Skin epidermis (tissue), 12 donors: ENCODE measurements at regions not wholly inside any gene's neighbourhood (a gene's known extent, or its start where the extent isn't known, plus 50 kb on each side); places are given as distances from the start of the nearest gene placed in this dataset.

Experiments used
- H3K27ac ChIP-seq, 21 experiments: fragments of 200-600 bp; sonication (generic) in 11 of 21; one replicate each; pipeline ENCODE4 v1.5.0; 2020; ENCODE audit warnings: mild to moderate bottlenecking in 3 of 21, inconsistent platforms in 2 of 21, moderate library complexity in 2 of 21
- H3K4me3 ChIP-seq, 7 experiments: fragments of 200-600 bp; sonication (generic) in 2 of 7; one replicate each; pipeline ENCODE4 v1.5.0; 2020; ENCODE audit warnings: inconsistent platforms in 2 of 7, mild to moderate bottlenecking in 2 of 7, moderate library complexity in 1 of 7

- Histone ChIP-seq H3K4me3 (no peak overlapping the region), H3K27ac (no peak overlapping the region)
These were observed 194.0 kb upstream of the PLPP4 start for GRCh38 chr10:120262857-120263547.

GRCh38 chr10:120266022-120266421 lies 191.0 kb upstream of the PLPP4 start:
- Histone ChIP-seq H3K27ac (no peak overlapping the region), H3K4me3 (no peak overlapping the region)

GRCh38 chr10:120270906-120271305 lies 186.1 kb upstream of the PLPP4 start:
- no peak overlapping the region for H3K27ac ChIP-seq

GRCh38 chr10:120271696-120272095 lies 185.3 kb upstream of the PLPP4 start:
- Histone ChIP-seq H3K4me3 (no peak overlapping the region), H3K27ac (no peak overlapping the region)

More at GRCh38 chr10:120270906-120271305, 186.1 kb upstream of the PLPP4 start:
- H3K4me3 ChIP-seq, result no peak overlapping the region

- no peak overlapping the region for H3K27ac ChIP-seq
- H3K4me3 ChIP-seq, result no peak overlapping the region
These were observed 184.7 kb upstream of the PLPP4 start for GRCh38 chr10:120272350-120272749.

GRCh38 chr10:120278069-120278468 lies 179.0 kb upstream of the PLPP4 start:
- Histone ChIP-seq H3K4me3 (no peak overlapping the region), H3K27ac (no peak overlapping the region)

GRCh38 chr10:120279196-120279595 lies 177.8 kb upstream of the PLPP4 start:
- Histone ChIP-seq H3K4me3 (no peak overlapping the region), H3K27ac (no peak overlapping the region)

- Histone ChIP-seq H3K4me3 (no peak overlapping the region), H3K27ac (no peak overlapping the region)
These were observed 174.6 kb upstream of the PLPP4 start for GRCh38 chr10:120282421-120282820.

- H3K27ac ChIP-seq, result no peak overlapping the region
- no peak overlapping the region for H3K4me3 ChIP-seq
These were observed 174.1 kb upstream of the PLPP4 start for GRCh38 chr10:120282846-120283492.

- Histone ChIP-seq H3K27ac (no peak overlapping the region), H3K4me3 (no peak overlapping the region)
These were observed 171.6 kb upstream of the PLPP4 start for GRCh38 chr10:120285408-120285807.

- no peak overlapping the region for H3K27ac ChIP-seq
These were observed 170.7 kb upstream of the PLPP4 start for GRCh38 chr10:120286280-120286679.

GRCh38 chr10:120300513-120300912 lies 156.5 kb upstream of the PLPP4 start:
- Histone ChIP-seq H3K4me3 (no peak overlapping the region), H3K27ac (no peak overlapping the region)

More at GRCh38 chr10:120286280-120286679, 170.7 kb upstream of the PLPP4 start:
- no peak overlapping the region for H3K4me3 ChIP-seq

GRCh38 chr10:120308589-120308988 lies 148.4 kb upstream of the PLPP4 start:
- Histone ChIP-seq H3K4me3 (no peak overlapping the region), H3K27ac (no peak overlapping the region)

GRCh38 chr10:120313715-120314114 lies 143.3 kb upstream of the PLPP4 start:
- no peak overlapping the region for H3K4me3 ChIP-seq

GRCh38 chr10:120314442-120314841 lies 142.6 kb upstream of the PLPP4 start:
- Histone ChIP-seq H3K27ac (no peak overlapping the region), H3K4me3 (no peak overlapping the region)

More at GRCh38 chr10:120313715-120314114, 143.3 kb upstream of the PLPP4 start:
- H3K27ac ChIP-seq, result no peak overlapping the region

- no peak overlapping the region for H3K27ac ChIP-seq
- H3K4me3 ChIP-seq, result no peak overlapping the region
These were observed 138.2 kb upstream of the PLPP4 start for GRCh38 chr10:120318862-120319261.

- Histone ChIP-seq H3K27ac (no peak overlapping the region), H3K4me3 (no peak overlapping the region)
These were observed 129.4 kb upstream of the PLPP4 start for GRCh38 chr10:120327675-120328074.

- no peak overlapping the region for H3K27ac ChIP-seq
- H3K4me3 ChIP-seq, result no peak overlapping the region
These were observed 128.4 kb upstream of the PLPP4 start for GRCh38 chr10:120328647-120329046.

GRCh38 chr10:120335553-120335952 lies 121.5 kb upstream of the PLPP4 start:
- Histone ChIP-seq H3K27ac (no peak overlapping the region), H3K4me3 (no peak overlapping the region)

GRCh38 chr10:120336306-120336910 lies 120.6 kb upstream of the PLPP4 start:
- no peak overlapping the region for H3K4me3 ChIP-seq
- no peak overlapping the region for H3K27ac ChIP-seq

GRCh38 chr10:120336911-120337540 lies 120.0 kb upstream of the PLPP4 start:
- H3K4me3 ChIP-seq, result no peak overlapping the region
- no peak overlapping the region for H3K27ac ChIP-seq
